Naive thymus-derived CD8-positive, alpha-beta T cell (primary cell): ENCODE measurements at regions not wholly inside any gene's neighbourhood (a gene's known extent, or its start where the extent isn't known, plus 50 kb on each side); places are given as distances from the start of the nearest gene placed in this dataset.

ENCODE experiments used
- ATAC-seq, 2 donors: fragments of 150-1000 bp; cut with Tn5 transposase in 1 of 2; sonication (Bioruptor Pico), chemical (Tn5 transposase) in 1 of 2; 1 replicate in 1 of 2; 2 replicates in 1 of 2; pipeline ENCODE4 v1.10.0; 2021; ENCODE audit warnings: mild to moderate bottlenecking in 2 of 2, moderate library complexity in 2 of 2
- POLR2A ChIA-PET: fragments of 350-600 bp; sonication (Branson Sonifier 250); formaldehyde crosslinking; loops from one replicate; lab custom pipeline; 2021; ENCODE audit warnings: antibody characterized with exemption; lab: Charles Lee
- DNase-seq, 10 donors: peaks; one replicate each; pipeline versions ENCODE4 v3.0.0 to v3.0.0-alpha.2; 2020 to 2022
- H3K27ac Mint-ChIP-seq, 10 donors: one replicate each; pipeline ENCODE4 v1.8.0; 2020 to 2022; ENCODE audit warnings: mild to moderate bottlenecking in 10 of 10, mixed read lengths in 10 of 10, moderate library complexity in 4 of 10, inconsistent platforms in 1 of 10
- H3K27me3 Mint-ChIP-seq, 5 donors: one replicate each; pipeline ENCODE4 v1.8.0; 2021 to 2022; ENCODE audit warnings: mixed read lengths in 5 of 5
- H3K36me3 Mint-ChIP-seq, 3 donors: one replicate each; pipeline ENCODE4 v1.8.0; 2020 to 2022; ENCODE audit warnings: mixed read lengths in 3 of 3, mild to moderate bottlenecking in 2 of 3, inconsistent platforms in 1 of 3
- H3K4me1 Mint-ChIP-seq, 4 donors: one replicate each; pipeline ENCODE4 v1.8.0; 2021 to 2022; ENCODE audit warnings: mixed read lengths in 4 of 4
- H3K4me3 Mint-ChIP-seq, 10 donors: one replicate each; pipeline ENCODE4 v1.8.0; 2020 to 2022; ENCODE audit warnings: mild to moderate bottlenecking in 10 of 10, mixed read lengths in 10 of 10, moderate library complexity in 6 of 10, inconsistent platforms in 1 of 10
- H3K9me3 Mint-ChIP-seq, 9 donors: one replicate each; pipeline ENCODE4 v1.8.0; 2020 to 2022; ENCODE audit warnings: mixed read lengths in 9 of 9, mild to moderate bottlenecking in 3 of 9, inconsistent platforms in 1 of 9, moderate library complexity in 1 of 9

- peaks cover 0 to 8% (median 0%) of the 10 kb centered on the region in 9 donors for H3K9me3 Mint-ChIP-seq
- peaks cover 0 to 6% (median 0%) of the 10 kb centered on the region in 4 donors for H3K4me1 Mint-ChIP-seq
- ATAC-seq (no peak), DNase-seq (no peak)
- H3K27ac Mint-ChIP-seq, result no peak overlapping the region
- H3K27me3 Mint-ChIP-seq, result peaks cover 3 to 38% (median 25%) of the 10 kb centered on the region in 5 donors
- H3K4me3 Mint-ChIP-seq, result no peak overlapping the region
- H3K36me3 Mint-ChIP-seq, result peaks cover 0 to 2% (median 0%) of the 10 kb centered on the region in 3 donors
- POLR2A ChIA-PET, result no interaction called here
Measured at GRCh38 chr18:78900938-78901909, 78.4 kb upstream of the SALL3 start.

GRCh38 chr18:78901923-78902794 is 77.5 kb upstream of the SALL3 start:
- H3K27me3 Mint-ChIP-seq, result peaks cover 3 to 38% (median 27%) of the 10 kb centered on the region in 5 donors
- H3K27ac Mint-ChIP-seq, result peak overlapping the region in 3 of 10 donors; percentile 24 to 59 (median 24)
- H3K36me3 Mint-ChIP-seq, result peaks cover 0 to 2% (median 0%) of the 10 kb centered on the region in 3 donors
- peaks cover 0 to 8% (median 0%) of the 10 kb centered on the region in 9 donors for H3K9me3 Mint-ChIP-seq
- DNase-seq (no peak), ATAC-seq (no peak)
- H3K4me3 Mint-ChIP-seq, result no peak overlapping the region
- POLR2A ChIA-PET, result no interaction called here
- peaks cover 0 to 6% (median 0%) of the 10 kb centered on the region in 4 donors for H3K4me1 Mint-ChIP-seq

GRCh38 chr18:78902795-78903435 is 76.7 kb upstream of the SALL3 start:
- POLR2A ChIA-PET, result no interaction called here
- DNase-seq (no peak), ATAC-seq (no peak)
- Mint-ChIP-seq H3K4me3 (no peak overlapping the region), H3K9me3 (peaks cover 0 to 6% (median 0%) of the 10 kb centered on the region in 9 donors), H3K36me3 (peaks cover 0 to 2% (median 0%) of the 10 kb centered on the region in 3 donors), H3K27me3 (peaks cover 3 to 35% (median 29%) of the 10 kb centered on the region in 5 donors), H3K27ac (peak overlapping the region in 1 of 10 donors; percentile 69), H3K4me1 (peaks cover 0 to 6% (median 0%) of the 10 kb centered on the region in 4 donors)

GRCh38 chr18:78903436-78904178 is 76.0 kb upstream of the SALL3 start:
- POLR2A ChIA-PET, result no interaction called here
- Mint-ChIP-seq H3K4me1 (peaks cover 0 to 6% (median 0%) of the 10 kb centered on the region in 4 donors), H3K9me3 (peaks cover 0 to 6% (median 0%) of the 10 kb centered on the region in 9 donors), H3K27me3 (peaks cover 1 to 37% (median 29%) of the 10 kb centered on the region in 5 donors), H3K36me3 (peaks cover 0 to 2% (median 0%) of the 10 kb centered on the region in 3 donors), H3K27ac (peak overlapping the region in 1 of 10 donors; percentile 69), H3K4me3 (no peak overlapping the region)
- DNase-seq (no peak), ATAC-seq (no peak)

- DNase-seq, result no peak
- ATAC-seq, result no peak
- Mint-ChIP-seq H3K36me3 (peaks cover 0 to 2% (median 0%) of the 10 kb centered on the region in 3 donors), H3K27ac (no peak overlapping the region), H3K27me3 (peaks cover 1 to 37% (median 29%) of the 10 kb centered on the region in 5 donors), H3K4me1 (peaks cover 0 to 6% (median 0%) of the 10 kb centered on the region in 4 donors), H3K9me3 (peaks cover 0 to 6% (median 0%) of the 10 kb centered on the region in 9 donors), H3K4me3 (no peak overlapping the region)
- POLR2A ChIA-PET, result no interaction called here
Measured at GRCh38 chr18:78904179-78904531, 75.5 kb upstream of the SALL3 start.

- DNase-seq, result no peak
- Mint-ChIP-seq H3K27ac (no peak overlapping the region), H3K4me1 (peaks cover 0 to 6% (median 0%) of the 10 kb centered on the region in 4 donors), H3K9me3 (peaks cover 0 to 4% (median 0%) of the 10 kb centered on the region in 9 donors), H3K4me3 (no peak overlapping the region), H3K27me3 (peaks cover 1 to 33% (median 26%) of the 10 kb centered on the region in 5 donors), H3K36me3 (peaks cover 0 to 2% (median 0%) of the 10 kb centered on the region in 3 donors)
- POLR2A ChIA-PET, result no interaction called here
- no peak for ATAC-seq
Measured at GRCh38 chr18:78905334-78905733, 74.3 kb upstream of the SALL3 start.

GRCh38 chr18:78906066-78906465 is 73.6 kb upstream of the SALL3 start:
- POLR2A ChIA-PET, result no interaction called here
- ATAC-seq (no peak), DNase-seq (no peak)
- Mint-ChIP-seq H3K9me3 (peaks cover 0 to 4% (median 0%) of the 10 kb centered on the region in 9 donors), H3K27me3 (peaks cover under 1 to 32% (median 26%) of the 10 kb centered on the region in 5 donors), H3K27ac (no peak overlapping the region), H3K36me3 (peaks cover 0 to 2% (median 0%) of the 10 kb centered on the region in 3 donors), H3K4me3 (no peak overlapping the region), H3K4me1 (peaks cover 0 to 6% (median 0%) of the 10 kb centered on the region in 4 donors)

GRCh38 chr18:78908462-78909260 is 71.0 kb upstream of the SALL3 start:
- H3K27ac Mint-ChIP-seq, result no peak overlapping the region
- no peaks in the 10 kb centered on the region for H3K9me3 Mint-ChIP-seq
- H3K27me3 Mint-ChIP-seq, result peaks cover 0 to 14% (median 8%) of the 10 kb centered on the region in 5 donors
- H3K36me3 Mint-ChIP-seq, result no peaks in the 10 kb centered on the region
- no peak overlapping the region for H3K4me3 Mint-ChIP-seq
- ATAC-seq (no peak), DNase-seq (peak in 1 of 10 donors; percentile 28)
- POLR2A ChIA-PET, result no interaction called here
- no peaks in the 10 kb centered on the region for H3K4me1 Mint-ChIP-seq

- DNase-seq, result no peak
- ATAC-seq, result no peak
- Mint-ChIP-seq H3K4me3 (no peak overlapping the region), H3K9me3 (peaks cover 0 to 9% (median 0%) of the 10 kb centered on the region in 9 donors), H3K36me3 (peaks cover 0 to 3% (median 0%) of the 10 kb centered on the region in 3 donors), H3K27me3 (peaks cover 0 to 24% (median 12%) of the 10 kb centered on the region in 5 donors), H3K27ac (no peak overlapping the region), H3K4me1 (peaks cover 0 to 1% (median 0%) of the 10 kb centered on the region in 4 donors)
- POLR2A ChIA-PET, result no interaction called here
Measured at GRCh38 chr18:78911751-78912283, 67.8 kb upstream of the SALL3 start.

GRCh38 chr18:78912336-78912735 is 67.3 kb upstream of the SALL3 start:
- no peak for DNase-seq
- POLR2A ChIA-PET, result no interaction called here
- no peak overlapping the region for H3K4me3 Mint-ChIP-seq

More at GRCh38 chr18:78912336-78912735, 67.3 kb upstream of the SALL3 start:
- Mint-ChIP-seq H3K36me3 (peaks cover 0 to 3% (median 0%) of the 10 kb centered on the region in 3 donors), H3K27me3 (peaks cover 0 to 27% (median 12%) of the 10 kb centered on the region in 5 donors), H3K4me1 (peaks cover 0 to 1% (median 0%) of the 10 kb centered on the region in 4 donors), H3K27ac (no peak overlapping the region), H3K9me3 (peaks cover 0 to 14% (median 2%) of the 10 kb centered on the region in 9 donors)
- no peak for ATAC-seq
